ENCODE measurements at regions not wholly inside any gene's neighbourhood (a gene's known extent, or its start where the extent isn't known, plus 50 kb on each side); places are given as distances from the start of the nearest gene placed in this dataset.

GRCh38 chr5:60277941-60278340 lies 384.4 kb upstream of the PDE4D start:
- Histone ChIP-seq H3K36me3 (replicated peaks in 1 of 2; ENCODE audit: control insufficient read depth in 1 of 2, insufficient read depth in 2 of 2, low read length in 2 of 2) (no peaks in the 10 kb centered on the region), H3K9ac (ENCODE audit: insufficient read depth, low read depth, low read length) (no peak overlapping the region), H3K27ac (ENCODE audit: extremely low read length, insufficient read depth, low read length) (no peak overlapping the region), H3K79me2 (ENCODE audit: insufficient read depth, low read length) (no peaks in the 10 kb centered on the region), H3K9me3 (ENCODE audit: low read length) (no peaks in the 10 kb centered on the region), H3K4me3 (replicated peaks in 1 of 3; ENCODE audit: insufficient read depth in 1 of 3, low read depth in 2 of 3, low read length in 3 of 3) (no peak overlapping the region), H2AFZ (ENCODE audit: low read length) (no peak overlapping the region), H3K27me3 (ENCODE audit: control insufficient read depth in 1 of 2, insufficient read depth in 2 of 2, low read length in 2 of 2) (no peaks in the 10 kb centered on the region), H3K4me2 (ENCODE audit: low read depth, low read length) (no peak overlapping the region), H3K4me1 (ENCODE audit: insufficient read depth, low read length) (peaks cover 29% of the 10 kb centered on the region), H4K20me1 (ENCODE audit: insufficient read depth, low read length) (0 out of 2 replicates have a peak, but pooled peaks cover 2% of the 10 kb centered on the region)
- CTCF ChIA-PET (ENCODE audit: low intra/inter-chr PET ratio, low total read pairs): no interaction called here
- BruUV-seq (replicated peaks): no TSS peak
- no peak for FAIRE-seq
- no peak for ATAC-seq
- intact Hi-C loops (cut with micrococcal nuclease; ENCODE audit: unreplicated experiment) (loop anchor here (5.0 kb wide), 1 partner anchor 71 kb away; no protein-coding TSS in a partner anchor), in situ Hi-C loops (cut with HindIII; ENCODE audit: extremely low pct_ligation_motif_present, low pct_unique_long_range_greater_than_20kb) (no loop called here)
- no peak for DNase-seq (ENCODE audit: low spot score)
- POLR2A ChIA-PET: no interaction called here
- TF ChIP-seq ZIK1 (CRISPR knock-in tag; IDR thresholded peaks at IDR 0.05; ENCODE audit: borderline replicate concordance, low read depth): no peak
- TF ChIP-seq ZNF253 (CRISPR knock-in tag; IDR thresholded peaks at IDR 0.05; ENCODE audit: borderline replicate concordance): no peak
- no peak for TF ChIP-seq ZFP91 (CRISPR knock-in tag; IDR thresholded peaks at IDR 0.05; ENCODE audit: borderline replicate concordance)
- no peak for TF ChIP-seq SALL2 (CRISPR knock-in tag; IDR thresholded peaks at IDR 0.05)
- no peak for TF ChIP-seq ZNF83 (CRISPR knock-in tag; IDR thresholded peaks at IDR 0.05; ENCODE audit: borderline replicate concordance)
- TF ChIP-seq YEATS2 (CRISPR knock-in tag; IDR thresholded peaks at IDR 0.05; ENCODE audit: borderline replicate concordance): no peak
- no peak for TF ChIP-seq NCOA5 (CRISPR knock-in tag; IDR thresholded peaks at IDR 0.05)
- no peak for TF ChIP-seq ZZZ3 (CRISPR knock-in tag; IDR thresholded peaks at IDR 0.05; ENCODE audit: borderline replicate concordance)
- TF ChIP-seq ZNF510 (CRISPR knock-in tag; IDR thresholded peaks at IDR 0.05; ENCODE audit: low read depth): no peak
- TF ChIP-seq POGK (CRISPR knock-in tag; conservative IDR thresholded peaks at IDR 0.05): no peak
- no peak for TF ChIP-seq TAF15 (IDR thresholded peaks at IDR 0.05; ENCODE audit: low read depth, low read length, poor library complexity, severe bottlenecking)
- no peak for TF ChIP-seq IRX3 (CRISPR knock-in tag; IDR thresholded peaks at IDR 0.05; ENCODE audit: borderline replicate concordance, low read depth)
- TF ChIP-seq, protein P1, sequence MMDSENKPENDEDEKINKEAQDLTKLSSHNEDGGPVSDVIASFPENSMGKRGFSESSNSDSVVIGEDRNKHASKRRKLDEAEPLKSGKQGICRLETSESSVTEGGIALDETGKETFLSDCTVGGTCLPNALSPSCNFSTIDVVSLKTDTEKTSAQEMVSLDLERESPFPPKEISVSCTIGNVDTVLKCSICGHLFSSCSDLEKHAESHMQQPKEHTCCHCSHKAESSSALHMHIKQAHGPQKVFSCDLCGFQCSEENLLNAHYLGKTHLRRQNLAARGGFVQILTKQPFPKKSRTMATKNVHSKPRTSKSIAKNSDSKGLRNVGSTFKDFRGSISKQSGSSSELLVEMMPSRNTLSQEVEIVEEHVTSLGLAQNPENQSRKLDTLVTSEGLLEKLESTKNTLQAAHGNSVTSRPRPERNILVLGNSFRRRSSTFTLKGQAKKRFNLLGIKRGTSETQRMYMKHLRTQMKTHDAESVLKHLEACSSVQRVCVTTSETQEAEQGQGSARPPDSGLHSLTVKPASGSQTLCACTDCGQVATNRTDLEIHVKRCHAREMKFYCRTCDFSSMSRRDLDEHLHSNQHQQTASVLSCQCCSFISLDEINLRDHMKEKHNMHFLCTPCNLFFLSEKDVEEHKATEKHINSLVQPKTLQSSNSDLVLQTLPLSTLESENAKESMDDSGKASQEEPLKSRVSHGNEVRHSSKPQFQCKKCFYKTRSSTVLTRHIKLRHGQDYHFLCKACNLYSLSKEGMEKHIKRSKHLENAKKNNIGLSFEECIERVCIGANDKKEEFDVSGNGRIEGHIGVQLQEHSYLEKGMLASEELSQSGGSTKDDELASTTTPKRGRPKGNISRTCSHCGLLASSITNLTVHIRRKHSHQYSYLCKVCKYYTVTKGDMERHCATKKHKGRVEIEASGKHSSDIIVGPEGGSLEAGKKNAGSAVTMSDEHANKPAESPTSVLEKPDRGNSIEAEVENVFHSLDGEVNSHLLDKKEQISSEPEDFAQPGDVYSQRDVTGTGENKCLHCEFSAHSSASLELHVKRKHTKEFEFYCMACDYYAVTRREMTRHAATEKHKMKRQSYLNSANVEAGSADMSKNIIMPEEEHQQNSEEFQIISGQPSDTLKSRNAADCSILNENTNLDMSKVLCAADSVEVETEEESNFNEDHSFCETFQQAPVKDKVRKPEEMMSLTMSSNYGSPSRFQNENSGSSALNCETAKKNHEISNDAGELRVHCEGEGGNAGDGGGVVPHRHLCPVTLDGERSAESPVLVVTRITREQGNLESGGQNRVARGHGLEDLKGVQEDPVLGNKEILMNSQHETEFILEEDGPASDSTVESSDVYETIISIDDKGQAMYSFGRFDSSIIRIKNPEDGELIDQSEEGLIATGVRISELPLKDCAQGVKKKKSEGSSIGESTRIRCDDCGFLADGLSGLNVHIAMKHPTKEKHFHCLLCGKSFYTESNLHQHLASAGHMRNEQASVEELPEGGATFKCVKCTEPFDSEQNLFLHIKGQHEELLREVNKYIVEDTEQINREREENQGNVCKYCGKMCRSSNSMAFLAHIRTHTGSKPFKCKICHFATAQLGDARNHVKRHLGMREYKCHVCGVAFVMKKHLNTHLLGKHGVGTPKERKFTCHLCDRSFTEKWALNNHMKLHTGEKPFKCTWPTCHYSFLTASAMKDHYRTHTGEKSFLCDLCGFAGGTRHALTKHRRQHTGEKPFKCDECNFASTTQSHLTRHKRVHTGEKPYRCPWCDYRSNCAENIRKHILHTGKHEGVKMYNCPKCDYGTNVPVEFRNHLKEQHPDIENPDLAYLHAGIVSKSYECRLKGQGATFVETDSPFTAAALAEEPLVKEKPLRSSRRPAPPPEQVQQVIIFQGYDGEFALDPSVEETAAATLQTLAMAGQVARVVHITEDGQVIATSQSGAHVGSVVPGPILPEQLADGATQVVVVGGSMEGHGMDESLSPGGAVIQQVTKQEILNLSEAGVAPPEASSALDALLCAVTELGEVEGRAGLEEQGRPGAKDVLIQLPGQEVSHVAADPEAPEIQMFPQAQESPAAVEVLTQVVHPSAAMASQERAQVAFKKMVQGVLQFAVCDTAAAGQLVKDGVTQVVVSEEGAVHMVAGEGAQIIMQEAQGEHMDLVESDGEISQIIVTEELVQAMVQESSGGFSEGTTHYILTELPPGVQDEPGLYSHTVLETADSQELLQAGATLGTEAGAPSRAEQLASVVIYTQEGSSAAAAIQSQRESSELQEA (CRISPR knock-in tag; IDR thresholded peaks at IDR 0.05; ENCODE audit: not compliant biosample characterization): no peak
